ENCODE measurements at regions not wholly inside any gene's neighbourhood (a gene's known extent, or its start where the extent isn't known, plus 50 kb on each side); places are given as distances from the start of the nearest gene placed in this dataset.

- Mint-ChIP-seq H3K27me3 (no peaks in the 10 kb centered on the region), H3K4me3 (no peak overlapping the region), H3K9me3 (no peaks in the 10 kb centered on the region), H3K27ac (no peak overlapping the region), H3K36me3 (no peaks in the 10 kb centered on the region), H3K4me1 (ENCODE audit: unreplicated experiment) (no peaks in the 10 kb centered on the region)
- no peak for DNase-seq (ENCODE audit: extremely low spot score, unreplicated experiment)
- no peak for TF ChIP-seq CTCF (conservative IDR thresholded peaks at IDR 0.05)
These were observed 1341.0 kb upstream of the EYS start for GRCh38 chr6:67047996-67048395.

- Mint-ChIP-seq H3K27ac (no peak overlapping the region), H3K4me1 (ENCODE audit: unreplicated experiment) (no peaks in the 10 kb centered on the region), H3K4me3 (no peak overlapping the region), H3K27me3 (no peaks in the 10 kb centered on the region), H3K9me3 (no peaks in the 10 kb centered on the region), H3K36me3 (no peaks in the 10 kb centered on the region)
- TF ChIP-seq CTCF (conservative IDR thresholded peaks at IDR 0.05) = no peak
- no peak for DNase-seq (ENCODE audit: extremely low spot score, unreplicated experiment)
These were observed 1338.0 kb upstream of the EYS start for GRCh38 chr6:67045076-67045475.

GRCh38 chr6:67031451-67031850 lies 1324.4 kb upstream of the EYS start:
- Mint-ChIP-seq H3K27ac (no peak overlapping the region), H3K27me3 (no peaks in the 10 kb centered on the region), H3K4me3 (no peak overlapping the region), H3K4me1 (ENCODE audit: unreplicated experiment) (no peaks in the 10 kb centered on the region), H3K9me3 (peaks cover 5% of the 10 kb centered on the region), H3K36me3 (no peaks in the 10 kb centered on the region)
- no peak for DNase-seq (ENCODE audit: extremely low spot score, unreplicated experiment)
- TF ChIP-seq CTCF (conservative IDR thresholded peaks at IDR 0.05) = no peak

GRCh38 chr6:67030861-67031260 lies 1323.8 kb upstream of the EYS start:
- Mint-ChIP-seq H3K4me3 (no peak overlapping the region), H3K36me3 (no peaks in the 10 kb centered on the region), H3K27me3 (no peaks in the 10 kb centered on the region), H3K4me1 (ENCODE audit: unreplicated experiment) (no peaks in the 10 kb centered on the region), H3K27ac (no peak overlapping the region), H3K9me3 (peaks cover 5% of the 10 kb centered on the region)
- no peak for DNase-seq (ENCODE audit: extremely low spot score, unreplicated experiment)
- TF ChIP-seq CTCF (conservative IDR thresholded peaks at IDR 0.05) = no peak

- Mint-ChIP-seq H3K9me3 (no peaks in the 10 kb centered on the region), H3K27ac (no peak overlapping the region), H3K27me3 (no peaks in the 10 kb centered on the region), H3K36me3 (no peaks in the 10 kb centered on the region), H3K4me3 (no peak overlapping the region), H3K4me1 (ENCODE audit: unreplicated experiment) (no peaks in the 10 kb centered on the region)
- no peak for TF ChIP-seq CTCF (conservative IDR thresholded peaks at IDR 0.05)
- DNase-seq (ENCODE audit: extremely low spot score, unreplicated experiment) = no peak
These were observed 1310.0 kb upstream of the EYS start for GRCh38 chr6:67016921-67017460.

GRCh38 chr6:67011441-67011840 lies 1304.4 kb upstream of the EYS start:
- Mint-ChIP-seq H3K4me1 (ENCODE audit: unreplicated experiment) (no peaks in the 10 kb centered on the region), H3K9me3 (no peaks in the 10 kb centered on the region), H3K27ac (no peak overlapping the region), H3K36me3 (no peaks in the 10 kb centered on the region), H3K4me3 (no peak overlapping the region), H3K27me3 (no peaks in the 10 kb centered on the region)
- no peak for DNase-seq (ENCODE audit: extremely low spot score, unreplicated experiment)
- TF ChIP-seq CTCF (conservative IDR thresholded peaks at IDR 0.05) = no peak
